ENCODE measurements at regions not wholly inside any gene's neighbourhood (a gene's known extent, or its start where the extent isn't known, plus 50 kb on each side); places are given as distances from the start of the nearest gene placed in this dataset.

- CTCF ChIA-PET: no interaction called here
- DNase-seq: no peak
- no peak overlapping the region for H3K27ac Mint-ChIP-seq (ENCODE audit: unreplicated experiment)
- H3K4me3 Mint-ChIP-seq (ENCODE audit: low read depth, unreplicated experiment): no peak overlapping the region
- no peak for TF ChIP-seq CTCF (IDR thresholded peaks at IDR 0.05; ENCODE audit: unreplicated experiment)
- peaks cover 8% of the 10 kb centered on the region for H3K4me1 Mint-ChIP-seq (ENCODE audit: low read depth, unreplicated experiment)
- no TSS peak for BruUV-seq (replicated peaks)
- intact Hi-C loops (cut with micrococcal nuclease; ENCODE audit: unreplicated experiment): no loop called here
- H3K27me3 Mint-ChIP-seq (ENCODE audit: unreplicated experiment): no peaks in the 10 kb centered on the region
- H3K9me3 Mint-ChIP-seq (ENCODE audit: low read depth, unreplicated experiment): no peaks in the 10 kb centered on the region
- no peaks in the 10 kb centered on the region for H3K36me3 Mint-ChIP-seq (ENCODE audit: insufficient read depth, unreplicated experiment)
Measured at GRCh38 chr6:97656706-97657350, 373.8 kb upstream of the MMS22L start.

- no peaks in the 10 kb centered on the region for H3K27me3 Mint-ChIP-seq (ENCODE audit: unreplicated experiment)
- H3K36me3 Mint-ChIP-seq (ENCODE audit: insufficient read depth, unreplicated experiment): no peaks in the 10 kb centered on the region
- H3K9me3 Mint-ChIP-seq (ENCODE audit: low read depth, unreplicated experiment): no peaks in the 10 kb centered on the region
- H3K4me3 Mint-ChIP-seq (ENCODE audit: low read depth, unreplicated experiment): no peak overlapping the region
- intact Hi-C loops (cut with micrococcal nuclease; ENCODE audit: unreplicated experiment): no loop called here
- no peak for DNase-seq
- no peak overlapping the region for H3K27ac Mint-ChIP-seq (ENCODE audit: unreplicated experiment)
- TF ChIP-seq CTCF (IDR thresholded peaks at IDR 0.05; ENCODE audit: unreplicated experiment): no peak
- peaks cover 8% of the 10 kb centered on the region for H3K4me1 Mint-ChIP-seq (ENCODE audit: low read depth, unreplicated experiment)
- CTCF ChIA-PET: interaction anchor here (0.7 kb wide), 1 partner anchor 229 kb away, joined by 3 read pairs; no protein-coding TSS in a partner anchor
- no TSS peak for BruUV-seq (replicated peaks)
Measured at GRCh38 chr6:97658090-97658489, 375.1 kb upstream of the MMS22L start.

GRCh38 chr6:97663252-97663651, 380.2 kb upstream of the MMS22L start:
- Mint-ChIP-seq H3K27me3 (ENCODE audit: unreplicated experiment) (no peaks in the 10 kb centered on the region), H3K9me3 (ENCODE audit: low read depth, unreplicated experiment) (no peaks in the 10 kb centered on the region), H3K4me3 (ENCODE audit: low read depth, unreplicated experiment) (no peak overlapping the region), H3K36me3 (ENCODE audit: insufficient read depth, unreplicated experiment) (no peaks in the 10 kb centered on the region), H3K4me1 (ENCODE audit: low read depth, unreplicated experiment) (peaks cover 8% of the 10 kb centered on the region), H3K27ac (ENCODE audit: unreplicated experiment) (no peak overlapping the region)
- no peak for TF ChIP-seq CTCF (IDR thresholded peaks at IDR 0.05; ENCODE audit: unreplicated experiment)
- intact Hi-C loops (cut with micrococcal nuclease; ENCODE audit: unreplicated experiment): no loop called here
- DNase-seq: no peak
- CTCF ChIA-PET: no interaction called here
- BruUV-seq (replicated peaks): no TSS peak

GRCh38 chr6:97665446-97665845, 382.4 kb upstream of the MMS22L start:
- no peak for TF ChIP-seq CTCF (IDR thresholded peaks at IDR 0.05; ENCODE audit: unreplicated experiment)
- Mint-ChIP-seq H3K4me1 (ENCODE audit: low read depth, unreplicated experiment) (peaks cover 8% of the 10 kb centered on the region), H3K36me3 (ENCODE audit: insufficient read depth, unreplicated experiment) (no peaks in the 10 kb centered on the region), H3K9me3 (ENCODE audit: low read depth, unreplicated experiment) (no peaks in the 10 kb centered on the region), H3K27ac (ENCODE audit: unreplicated experiment) (no peak overlapping the region), H3K4me3 (ENCODE audit: low read depth, unreplicated experiment) (no peak overlapping the region), H3K27me3 (ENCODE audit: unreplicated experiment) (no peaks in the 10 kb centered on the region)
- no TSS peak for BruUV-seq (replicated peaks)
- CTCF ChIA-PET: no interaction called here
- DNase-seq: no peak
- intact Hi-C loops (cut with micrococcal nuclease; ENCODE audit: unreplicated experiment): no loop called here

Measured in Calu3 (cell line).